Activated naive CD4-positive, alpha-beta T cell treated with anti-CD3 and anti-CD28 coated beads, Interleukin-2, amount 50 U/mL, for 72 hours (primary cell): ENCODE measurements at regions not wholly inside any gene's neighbourhood (a gene's known extent, or its start where the extent isn't known, plus 50 kb on each side); places are given as distances from the start of the nearest gene placed in this dataset.

Experiments
- ATAC-seq, 2 donors: fragments of 150-1000 bp; cut with Tn5 transposase; 2 replicates each; pipeline ENCODE4 v1.10.0; 2021; ENCODE audit warnings: mild to moderate bottlenecking in 2 of 2, moderate library complexity in 2 of 2
- DNase-seq, 2 donors: peaks; one replicate each; pipeline ENCODE4 v3.0.0; 2021 to 2022; ENCODE audit warnings: low spot score in 2 of 2
- H3K27ac Mint-ChIP-seq, 2 donors: one replicate each; pipeline ENCODE4 v1.8.0; 2022; ENCODE audit warnings: mild to moderate bottlenecking in 2 of 2, mixed read lengths in 2 of 2
- H3K36me3 Mint-ChIP-seq, 2 donors: one replicate each; pipeline ENCODE4 v1.8.0; 2022; ENCODE audit warnings: mixed read lengths in 2 of 2
- H3K9me3 Mint-ChIP-seq, 2 donors: one replicate each; pipeline ENCODE4 v1.8.0; 2022; ENCODE audit warnings: mixed read lengths in 2 of 2

- DNase-seq (no peak), ATAC-seq (no peak)
- H3K9me3 Mint-ChIP-seq = peaks cover 25% of the 10 kb centered on the region in 2 donors
- H3K27ac Mint-ChIP-seq = no peak overlapping the region
- H3K36me3 Mint-ChIP-seq = peaks cover 6 to 22% of the 10 kb centered on the region in 2 donors
Observed at GRCh38 chr18:75592527-75592926, 165.0 kb upstream of the SMIM21 start.

DNA sequence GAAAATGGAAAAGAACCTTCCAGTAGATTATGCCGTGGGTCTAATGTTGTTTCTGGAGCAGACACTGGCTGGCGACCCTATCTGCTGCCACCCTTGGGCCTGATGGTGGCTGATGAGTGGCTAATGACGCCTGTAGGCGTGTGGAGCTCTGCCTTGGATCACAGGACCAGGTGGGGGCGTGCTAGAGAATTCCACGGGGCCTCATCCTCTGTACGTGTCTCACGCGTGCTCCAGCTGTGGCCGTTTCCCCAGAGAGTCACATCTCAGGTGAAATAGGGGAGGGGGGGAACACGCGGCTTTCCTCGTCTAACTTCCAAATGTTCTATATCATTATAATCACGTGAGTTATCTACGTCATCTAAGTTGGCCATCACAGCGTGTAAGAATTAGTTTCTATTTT is 160.9 kb upstream of the SMIM21 start:
- ATAC-seq (no peak), DNase-seq (no peak)
- H3K27ac Mint-ChIP-seq = no peak overlapping the region
- peaks cover 0 to 23% of the 10 kb centered on the region in 2 donors for H3K36me3 Mint-ChIP-seq
- peaks cover 13 to 19% of the 10 kb centered on the region in 2 donors for H3K9me3 Mint-ChIP-seq

GRCh38 chr18:75587131-75587530 is 159.6 kb upstream of the SMIM21 start:
- Mint-ChIP-seq H3K9me3 (peaks cover 6 to 7% of the 10 kb centered on the region in 2 donors), H3K27ac (no peak overlapping the region)

DNA sequence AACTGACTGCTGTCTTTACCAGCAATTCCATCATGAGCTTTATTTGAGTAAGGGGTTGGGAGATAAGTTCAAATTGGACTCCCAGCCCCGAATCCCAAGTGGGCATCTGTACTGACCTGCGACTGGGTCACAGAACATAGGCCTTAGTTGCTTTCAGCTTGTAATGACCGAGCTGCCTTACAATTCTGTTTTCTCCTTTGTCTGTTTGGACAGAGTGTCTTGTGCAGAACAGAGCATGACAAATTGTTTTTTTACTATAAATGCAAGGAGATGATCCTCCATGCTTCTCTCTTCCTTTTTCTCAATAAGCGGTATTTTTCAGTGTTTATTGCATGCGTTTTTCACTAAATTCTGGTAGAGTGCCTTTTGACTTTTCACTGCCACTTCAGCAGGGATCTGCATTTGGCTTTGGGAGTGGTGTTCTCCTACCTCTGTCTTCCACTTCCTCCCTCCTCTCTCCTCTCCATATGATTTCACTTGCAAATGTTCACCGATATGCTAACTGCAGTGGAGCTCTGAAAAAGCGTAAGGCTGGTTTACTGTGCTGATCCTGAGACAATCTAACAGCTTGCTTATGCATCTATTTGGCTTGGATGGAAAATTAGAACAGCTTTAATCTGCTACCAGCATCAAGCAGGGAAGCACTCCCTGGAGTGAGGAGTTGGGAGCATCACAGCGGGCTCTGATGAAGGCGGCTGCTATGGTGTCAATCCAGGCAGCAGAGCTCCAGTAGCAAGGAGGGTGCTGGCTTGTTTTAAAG is 158.8 kb upstream of the SMIM21 start:
- no peak for DNase-seq
- peaks cover 6 to 7% of the 10 kb centered on the region in 2 donors for H3K9me3 Mint-ChIP-seq
- no peak overlapping the region for H3K27ac Mint-ChIP-seq
- ATAC-seq = no peak
- H3K36me3 Mint-ChIP-seq = peaks cover 0 to 14% of the 10 kb centered on the region in 2 donors

More at GRCh38 chr18:75587131-75587530, 159.6 kb upstream of the SMIM21 start:
- peaks cover 0 to 14% of the 10 kb centered on the region in 2 donors for H3K36me3 Mint-ChIP-seq
- ATAC-seq (no peak), DNase-seq (no peak)

- Mint-ChIP-seq H3K36me3 (peaks cover 0 to 10% of the 10 kb centered on the region in 2 donors), H3K9me3 (no peaks in the 10 kb centered on the region), H3K27ac (no peak overlapping the region)
- DNase-seq (no peak), ATAC-seq (no peak)
Observed at GRCh38 chr18:75582940-75583339, 155.4 kb upstream of the SMIM21 start.

DNA sequence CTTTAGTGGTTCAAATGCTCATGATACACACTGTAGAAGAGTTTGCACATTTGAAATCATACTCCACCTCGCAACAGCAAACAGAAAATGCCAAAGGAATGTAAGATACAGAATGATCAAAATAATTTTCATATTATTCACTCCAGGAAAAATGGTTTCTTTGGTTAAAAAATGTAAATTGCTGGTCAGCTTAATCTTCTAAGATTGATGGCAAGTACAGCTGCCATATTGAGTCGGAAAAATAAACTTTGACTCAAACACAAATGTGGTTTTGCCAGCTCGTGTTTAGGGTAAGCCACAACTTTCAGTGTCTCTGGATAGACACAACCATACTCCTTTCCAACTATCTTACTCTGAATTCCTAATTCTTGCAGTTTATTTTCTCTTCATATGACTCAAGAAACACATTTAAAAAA is 154.9 kb upstream of the SMIM21 start:
- no peak for ATAC-seq
- Mint-ChIP-seq H3K9me3 (no peaks in the 10 kb centered on the region), H3K36me3 (peaks cover 0 to 10% of the 10 kb centered on the region in 2 donors), H3K27ac (no peak overlapping the region)
- DNase-seq = no peak

- no peak for DNase-seq
- peaks cover 0 to 8% of the 10 kb centered on the region in 2 donors for H3K36me3 Mint-ChIP-seq
- ATAC-seq = no peak
- no peaks in the 10 kb centered on the region for H3K9me3 Mint-ChIP-seq
- no peak overlapping the region for H3K27ac Mint-ChIP-seq
Observed at GRCh38 chr18:75581336-75582131, 154.0 kb upstream of the SMIM21 start.

- DNase-seq (no peak), ATAC-seq (no peak)
- Mint-ChIP-seq H3K27ac (no peak overlapping the region), H3K9me3 (peaks cover 0 to 5% of the 10 kb centered on the region in 2 donors), H3K36me3 (no peaks in the 10 kb centered on the region)
Observed at GRCh38 chr18:75574187-75574586, 146.7 kb upstream of the SMIM21 start.

GRCh38 chr18:75563150-75563549 is 135.6 kb upstream of the SMIM21 start:
- ATAC-seq (no peak), DNase-seq (no peak)
- Mint-ChIP-seq H3K9me3 (no peaks in the 10 kb centered on the region), H3K27ac (no peak overlapping the region), H3K36me3 (no peaks in the 10 kb centered on the region)

DNA sequence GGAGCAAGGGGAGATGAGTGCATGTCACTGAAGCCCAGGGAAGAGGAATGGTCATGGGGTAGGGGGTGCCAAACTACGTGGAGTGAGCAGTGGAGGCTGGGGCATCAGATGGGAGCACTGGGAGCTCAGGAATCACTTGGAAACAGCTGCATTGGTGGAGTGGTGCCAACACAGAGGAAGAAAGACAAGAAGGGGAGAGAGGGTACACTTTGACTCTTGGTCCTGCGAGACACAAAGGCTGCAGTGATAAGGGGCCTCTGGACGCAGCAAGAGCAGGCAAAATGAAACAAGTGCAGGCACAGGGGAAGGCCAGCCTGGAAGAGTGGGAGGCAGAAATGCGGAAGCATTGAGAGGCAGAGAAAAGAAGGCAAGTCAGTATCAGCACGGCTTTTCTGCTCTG is 134.7 kb upstream of the SMIM21 start:
- H3K9me3 Mint-ChIP-seq = no peaks in the 10 kb centered on the region
- no peak for ATAC-seq
- no peaks in the 10 kb centered on the region for H3K36me3 Mint-ChIP-seq
- no peak overlapping the region for H3K27ac Mint-ChIP-seq
- DNase-seq = no peak

DNA sequence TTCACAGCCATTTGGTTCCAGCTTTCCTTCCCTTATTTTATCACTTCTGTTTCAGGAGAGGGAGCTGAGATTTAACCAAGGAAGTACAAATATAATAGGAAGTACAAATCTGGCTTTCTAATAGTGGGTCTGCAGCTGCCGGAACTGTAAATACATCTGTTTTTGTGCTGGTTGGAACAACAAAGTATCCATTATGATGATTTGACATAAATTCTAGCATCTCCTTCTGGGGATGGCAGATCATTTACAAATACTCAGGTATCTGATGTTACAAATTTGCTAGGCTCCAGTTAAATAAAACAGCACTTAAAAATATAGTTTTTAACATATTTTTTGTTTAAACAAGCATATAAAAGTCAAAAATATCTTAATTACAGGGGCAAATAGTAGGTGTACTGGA is 131.3 kb upstream of the SMIM21 start:
- peaks cover 0 to 4% of the 10 kb centered on the region in 2 donors for H3K9me3 Mint-ChIP-seq
- no peak for DNase-seq
- no peaks in the 10 kb centered on the region for H3K36me3 Mint-ChIP-seq
- no peak overlapping the region for H3K27ac Mint-ChIP-seq
- no peak for ATAC-seq

DNA sequence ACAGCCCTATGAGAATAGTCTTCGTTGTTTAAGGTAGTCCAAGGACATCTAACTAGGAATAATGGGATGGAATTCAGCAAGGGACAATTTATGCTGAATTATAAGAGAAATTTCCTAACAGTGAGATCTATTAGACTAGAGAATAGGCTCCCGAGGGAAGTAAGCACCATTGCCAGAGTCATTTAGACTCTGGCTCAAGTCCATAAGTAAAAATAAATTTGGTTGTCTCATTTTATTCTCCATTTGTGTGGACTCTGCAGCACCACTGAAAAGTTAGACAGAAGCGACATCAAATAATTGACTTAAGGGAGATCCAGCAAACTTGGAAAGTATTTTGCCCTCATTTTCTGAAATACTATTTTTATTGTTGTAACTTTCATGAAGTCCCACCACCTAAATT is 129.3 kb upstream of the SMIM21 start:
- Mint-ChIP-seq H3K36me3 (no peaks in the 10 kb centered on the region), H3K27ac (no peak overlapping the region), H3K9me3 (peaks cover 0 to 4% of the 10 kb centered on the region in 2 donors)
- DNase-seq (no peak), ATAC-seq (no peak)

- no peaks in the 10 kb centered on the region for H3K36me3 Mint-ChIP-seq
- ATAC-seq = no peak
- H3K27ac Mint-ChIP-seq = no peak overlapping the region
- DNase-seq = no peak
- H3K9me3 Mint-ChIP-seq = peaks cover 0 to 4% of the 10 kb centered on the region in 2 donors
Observed at GRCh38 chr18:75554644-75555185, 127.2 kb upstream of the SMIM21 start.

DNA sequence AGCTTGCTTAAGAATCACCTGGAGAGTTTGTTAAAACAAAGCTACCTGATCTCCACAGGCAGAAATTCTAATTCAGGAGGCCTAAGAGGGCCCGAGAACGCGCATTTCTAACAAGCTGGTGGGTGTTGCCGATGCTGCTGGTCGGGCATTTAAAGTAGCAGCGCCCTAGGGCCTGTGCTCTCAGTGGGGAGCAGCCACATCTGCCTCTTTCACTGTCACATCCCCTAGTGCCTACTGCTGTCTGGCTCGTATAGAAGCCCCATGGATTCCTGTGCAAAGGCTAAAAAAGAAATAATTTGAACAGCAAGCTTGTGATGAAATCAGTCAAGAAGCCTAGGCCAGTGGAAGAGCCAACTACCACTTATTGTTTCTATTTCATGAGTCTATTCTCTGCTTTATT is 126.7 kb upstream of the SMIM21 start:
- Mint-ChIP-seq H3K27ac (no peak overlapping the region), H3K36me3 (no peaks in the 10 kb centered on the region), H3K9me3 (peaks cover 0 to 4% of the 10 kb centered on the region in 2 donors)
- no peak for ATAC-seq
- DNase-seq = no peak

DNA sequence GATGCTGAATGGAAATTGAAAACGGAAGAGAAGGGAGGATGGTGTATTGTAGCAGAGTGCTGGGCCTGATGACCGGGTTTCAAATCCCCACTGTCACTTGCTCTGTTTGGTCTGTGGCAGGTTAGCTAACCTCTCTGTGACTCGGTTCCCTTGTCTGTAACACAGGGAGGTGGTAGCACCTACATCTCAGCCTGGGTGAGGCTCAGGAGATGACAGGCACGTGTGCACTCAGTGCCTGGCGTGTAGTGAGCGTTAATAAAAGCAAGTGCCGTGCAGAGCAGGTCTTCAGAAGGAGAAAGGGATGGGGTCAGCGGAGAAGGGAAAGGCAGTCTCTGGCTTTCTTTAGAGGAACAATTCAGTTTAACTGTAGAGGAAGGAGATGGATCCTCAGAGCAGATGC is 125.5 kb upstream of the SMIM21 start:
- Mint-ChIP-seq H3K27ac (no peak overlapping the region), H3K9me3 (peaks cover 0 to 4% of the 10 kb centered on the region in 2 donors), H3K36me3 (no peaks in the 10 kb centered on the region)
- ATAC-seq (no peak), DNase-seq (no peak)

DNA sequence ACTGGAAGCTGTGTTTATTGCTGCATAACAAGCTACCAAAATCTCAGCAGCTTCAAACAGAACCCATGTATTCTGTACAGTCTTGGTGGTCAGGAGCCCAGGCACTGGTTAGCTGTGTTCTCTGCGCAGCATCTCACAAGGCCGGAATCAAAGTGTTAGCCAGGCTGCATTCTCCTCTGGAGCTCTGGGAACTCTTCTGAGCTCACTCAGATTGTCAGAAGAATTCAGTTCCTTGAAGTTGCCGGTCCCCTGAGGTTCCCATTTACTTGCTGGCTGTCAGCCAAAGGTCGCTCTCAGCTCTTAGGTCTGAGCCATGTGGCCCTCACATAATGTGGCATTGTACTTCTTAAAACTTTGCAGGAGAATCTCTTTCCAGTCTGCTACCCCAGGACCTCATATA is 123.6 kb upstream of the SMIM21 start:
- ATAC-seq (no peak), DNase-seq (no peak)
- H3K36me3 Mint-ChIP-seq = no peaks in the 10 kb centered on the region
- H3K9me3 Mint-ChIP-seq = peaks cover 0 to 3% of the 10 kb centered on the region in 2 donors
- no peak overlapping the region for H3K27ac Mint-ChIP-seq

GRCh38 chr18:75548353-75548905 is 120.9 kb upstream of the SMIM21 start:
- DNase-seq (no peak), ATAC-seq (peak in 1 of 2 donors; percentile 34)
- Mint-ChIP-seq H3K27ac (no peak overlapping the region), H3K36me3 (no peaks in the 10 kb centered on the region), H3K9me3 (no peaks in the 10 kb centered on the region)
